HG03439 (cell line): ENCODE measurements at regions not wholly inside any gene's neighbourhood (a gene's known extent, or its start where the extent isn't known, plus 50 kb on each side); places are given as distances from the start of the nearest gene placed in this dataset.

Source experiments
- ATAC-seq: cut with Tn5 transposase; IDR thresholded peaks from one replicate; pipeline ENCODE4 v1.9.1; 2021; ENCODE audit warnings: mild to moderate bottlenecking, moderate library complexity; ENCODE audit not compliant: unreplicated experiment

- ATAC-seq = no peak
Observed at GRCh38 chr5:165527577-165527976, 2022.2 kb downstream of the MAT2B start.

DNA sequence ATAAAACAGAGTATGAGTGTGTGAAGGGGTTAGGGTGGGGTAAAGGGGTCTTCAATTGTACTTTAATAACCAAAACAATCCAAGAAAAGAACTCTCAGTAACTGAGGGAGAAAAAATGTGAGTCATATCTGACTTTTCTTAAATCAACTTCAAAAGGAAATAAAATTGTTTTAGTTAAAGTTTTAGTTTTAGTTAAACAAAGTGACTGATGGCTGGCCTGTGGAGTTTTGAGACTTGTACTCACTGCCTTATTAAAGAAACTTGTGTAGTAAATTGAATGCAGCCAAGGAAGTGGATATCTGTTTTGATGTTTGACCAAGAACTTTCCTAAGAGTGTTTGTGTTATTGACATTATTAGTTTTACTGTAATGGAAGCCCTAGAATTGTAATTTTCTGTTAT lies 2032.6 kb downstream of the MAT2B start:
- ATAC-seq = no peak

DNA sequence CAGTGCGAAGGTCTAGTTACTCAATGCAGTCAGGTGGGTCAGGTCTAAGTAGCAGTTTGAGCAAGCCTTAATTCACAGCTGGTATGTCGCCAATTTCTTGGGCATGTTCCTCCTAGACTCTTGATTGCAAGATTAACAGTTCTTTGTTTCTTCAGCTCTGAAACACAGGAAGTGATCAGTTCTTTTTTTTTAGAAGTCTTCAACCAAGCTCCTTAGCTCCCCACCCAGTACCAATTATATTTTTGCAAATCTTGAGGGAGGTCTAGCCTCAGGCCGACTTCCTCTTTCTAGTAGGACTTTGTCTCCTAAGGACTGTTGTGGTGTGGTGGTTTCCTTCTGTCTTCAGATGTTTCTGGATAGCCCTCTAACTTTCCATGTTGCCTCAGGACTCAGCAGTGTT lies 2054.2 kb downstream of the MAT2B start:
- ATAC-seq = no peak

DNA sequence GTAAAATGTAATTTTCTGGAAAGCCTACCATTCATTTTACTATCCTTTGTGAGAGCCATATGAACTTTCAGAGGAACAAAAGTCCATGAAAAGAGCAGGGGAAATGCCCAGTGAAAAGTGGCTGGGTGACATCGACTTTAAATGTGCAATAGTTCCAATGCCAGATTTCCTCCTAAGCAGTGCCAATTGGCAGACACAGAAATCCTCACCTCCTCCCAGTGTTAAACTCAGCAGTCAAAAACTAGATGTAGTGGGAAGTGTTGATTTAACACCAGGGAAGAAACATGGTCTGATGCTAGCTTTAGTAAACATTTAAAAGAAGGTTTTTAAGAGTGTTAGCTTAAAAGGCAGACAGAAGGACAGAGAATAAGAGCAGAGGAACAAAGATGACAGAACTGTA lies 2055.2 kb downstream of the MAT2B start:
- no peak for ATAC-seq

GRCh38 chr5:165565911-165566310 lies 2060.5 kb downstream of the MAT2B start:
- no peak for ATAC-seq

- ATAC-seq = no peak
Observed at GRCh38 chr5:165569551-165569950, 2064.1 kb downstream of the MAT2B start.

DNA sequence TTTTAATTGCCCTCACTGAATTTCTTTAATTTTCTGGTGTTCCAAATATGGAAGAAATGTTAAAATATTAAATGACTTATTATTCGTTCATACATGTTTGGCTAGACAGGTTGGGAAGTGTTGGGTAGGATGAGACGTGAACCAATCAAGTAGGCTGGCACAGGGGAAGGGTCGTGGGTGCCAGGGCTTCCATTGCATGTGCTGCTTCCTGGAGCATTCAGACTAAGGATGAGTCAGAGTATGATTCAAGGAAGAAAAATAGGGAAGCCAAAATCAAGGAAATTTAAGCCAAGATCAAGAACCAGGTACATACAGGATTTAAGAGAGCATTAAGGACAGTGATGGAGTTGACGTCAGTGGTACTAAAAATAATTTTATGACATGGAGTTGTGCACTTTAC lies 2068.0 kb downstream of the MAT2B start:
- ATAC-seq = no peak

DNA sequence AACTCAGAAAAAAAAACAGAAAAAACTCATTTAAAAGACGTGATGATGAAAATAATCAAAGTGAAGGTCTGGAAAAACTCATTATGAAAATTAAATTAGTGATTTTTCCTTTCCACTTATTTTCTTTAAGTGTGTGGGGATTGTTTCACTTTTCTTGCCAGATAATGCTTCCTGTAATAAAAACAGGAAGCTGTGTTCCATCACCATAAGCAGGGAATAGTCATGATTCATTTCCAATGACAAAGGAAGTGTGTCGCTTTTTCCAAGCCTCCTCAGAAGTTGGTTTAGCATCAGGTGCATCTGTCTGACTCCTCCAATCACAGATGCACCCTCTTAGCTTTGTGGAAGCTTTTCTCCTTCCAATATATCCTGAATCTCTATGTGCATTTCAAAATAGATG lies 2068.7 kb downstream of the MAT2B start:
- no peak for ATAC-seq

DNA sequence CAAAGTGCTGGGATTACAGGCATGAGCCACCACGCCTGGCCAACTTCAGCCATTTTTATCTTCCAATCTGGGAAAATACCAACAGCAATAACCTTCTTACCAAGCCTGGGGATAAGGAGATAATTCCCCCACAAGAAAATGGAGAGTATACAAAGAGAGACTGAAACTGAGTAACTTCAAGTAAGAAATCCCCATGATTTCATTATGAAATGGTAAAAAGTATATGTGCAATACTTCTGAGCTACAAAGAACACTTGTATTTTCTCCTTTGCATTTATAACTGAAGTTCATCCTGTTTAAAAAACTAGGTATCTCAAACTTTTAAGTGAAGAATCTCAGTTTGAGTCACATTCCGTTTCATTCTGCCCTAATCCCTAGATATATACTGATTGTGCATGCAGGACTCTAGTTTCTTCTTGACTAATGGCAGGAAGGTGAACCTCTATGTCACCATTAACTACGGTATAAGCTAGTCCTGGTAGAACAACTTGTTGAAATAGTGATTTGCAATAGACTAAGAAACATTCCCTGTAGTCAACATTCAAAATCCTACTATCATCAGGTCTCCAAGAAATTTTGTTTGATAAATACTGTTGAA lies 2071.4 kb downstream of the MAT2B start:
- no peak for ATAC-seq

GRCh38 chr5:165579911-165580310 lies 2074.5 kb downstream of the MAT2B start:
- no peak for ATAC-seq

DNA sequence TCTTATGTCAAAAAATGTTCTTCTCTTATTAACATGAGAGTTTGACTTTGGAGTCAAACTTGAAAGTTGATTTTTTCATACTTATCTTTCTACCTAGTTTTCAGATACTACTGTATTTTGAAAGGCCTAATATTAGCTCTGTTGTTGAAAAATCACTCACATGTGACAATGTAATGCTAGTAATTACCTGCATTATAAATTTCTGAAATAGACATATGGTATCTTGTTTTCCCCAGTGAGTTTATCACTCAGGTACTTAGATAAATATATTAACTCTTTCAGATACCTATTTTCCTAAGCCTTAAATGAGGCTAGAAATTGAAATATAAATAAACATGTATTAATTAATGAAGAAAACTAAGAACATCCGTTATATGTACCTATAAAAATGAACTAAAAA lies 2089.3 kb downstream of the MAT2B start:
- no peak for ATAC-seq

DNA sequence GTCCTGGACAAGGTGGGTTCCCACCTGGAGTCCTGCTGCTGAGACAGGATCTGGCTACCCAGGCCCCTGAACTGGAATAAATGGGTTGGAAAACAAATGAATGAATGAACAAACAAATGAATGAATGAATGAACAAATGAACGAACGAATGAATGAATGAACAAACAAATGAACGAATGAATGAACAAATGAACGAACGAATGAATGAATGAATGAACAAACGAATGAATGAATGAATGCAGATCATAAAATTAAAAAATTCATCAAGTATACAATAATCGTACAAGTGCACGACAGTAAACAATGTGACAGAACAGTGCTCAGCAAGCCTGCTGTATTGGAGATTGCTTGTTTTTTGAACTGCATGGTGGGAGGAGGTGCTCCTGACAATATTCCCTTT lies 2097.1 kb downstream of the MAT2B start:
- no peak for ATAC-seq

GRCh38 chr5:165607026-165607425 lies 2101.6 kb downstream of the MAT2B start:
- no peak for ATAC-seq

GRCh38 chr5:165609871-165610270 lies 2104.5 kb downstream of the MAT2B start:
- no peak for ATAC-seq

DNA sequence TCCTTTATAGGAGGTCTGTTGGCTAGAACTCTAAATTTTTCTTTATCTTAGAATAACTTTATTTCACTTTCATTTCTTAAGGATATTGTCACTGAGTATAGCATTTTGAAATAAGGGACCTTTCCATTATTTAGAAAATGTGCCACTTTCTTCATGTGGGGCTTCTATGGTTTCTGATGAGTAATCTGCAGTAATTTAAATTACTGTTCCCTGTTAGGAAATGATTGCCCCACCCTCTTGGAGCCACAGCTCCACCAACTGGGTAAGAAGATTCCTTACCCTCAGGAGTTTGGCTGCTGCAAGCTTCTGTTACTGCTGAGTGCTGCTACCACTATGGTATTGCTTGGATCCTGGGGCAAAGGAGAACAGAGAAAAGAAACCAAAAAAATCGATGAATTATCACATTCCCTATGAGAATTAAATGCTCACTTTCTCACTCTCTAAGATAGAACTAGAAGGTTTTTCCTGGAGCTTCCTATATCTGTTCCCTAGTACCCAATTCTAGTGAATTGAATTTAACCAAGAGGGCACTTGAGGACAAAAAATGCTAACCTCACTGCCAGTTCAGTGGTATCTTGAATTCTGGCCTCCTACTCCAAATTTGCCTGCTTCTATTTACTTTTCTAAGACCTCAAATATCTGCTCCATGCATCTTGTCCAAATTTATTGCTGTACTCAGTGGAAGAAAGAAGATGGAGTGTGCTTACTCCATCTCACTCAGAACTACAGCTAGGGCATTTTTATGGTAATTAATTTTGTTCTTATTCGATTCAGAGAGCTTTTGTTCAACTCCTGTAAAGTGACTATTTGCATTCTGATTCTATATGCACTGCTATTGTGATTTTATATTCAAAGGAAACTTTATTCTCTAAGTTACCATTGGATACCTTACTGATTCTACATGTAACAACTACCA lies 2111.3 kb downstream of the MAT2B start:
- no peak for ATAC-seq

GRCh38 chr5:165617491-165617890 lies 2112.1 kb downstream of the MAT2B start:
- ATAC-seq = no peak

DNA sequence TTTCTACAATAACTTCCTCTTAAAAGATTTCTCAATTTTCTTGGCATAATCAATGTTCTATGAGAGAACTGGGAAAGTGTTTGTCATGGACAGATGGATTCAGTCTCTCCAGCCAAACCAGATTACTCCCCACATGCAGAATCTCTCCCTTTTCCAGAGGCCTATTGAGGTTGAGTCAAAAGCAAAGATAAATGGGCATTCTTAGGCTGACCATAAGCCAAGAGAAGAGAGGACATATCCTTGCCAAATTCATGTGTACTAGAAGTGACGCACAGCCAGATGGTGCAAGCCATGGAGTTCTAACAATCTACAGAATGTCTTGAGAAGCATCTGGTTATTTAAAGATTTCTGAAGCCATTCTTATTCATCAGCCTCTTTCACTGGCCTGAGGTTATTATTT lies 2115.0 kb downstream of the MAT2B start:
- ATAC-seq = no peak

- no peak for ATAC-seq
Observed at GRCh38 chr5:165622864-165623536, 2117.6 kb downstream of the MAT2B start.

- ATAC-seq = no peak
Observed at GRCh38 chr5:165624166-165624946, 2118.9 kb downstream of the MAT2B start.

GRCh38 chr5:165626161-165626560 lies 2120.7 kb downstream of the MAT2B start:
- ATAC-seq = no peak

GRCh38 chr5:165627548-165628170 lies 2122.2 kb downstream of the MAT2B start:
- ATAC-seq = no peak
